Small intestine (tissue), 7 donors: ENCODE measurements at regions not wholly inside any gene's neighbourhood (a gene's known extent, or its start where the extent isn't known, plus 50 kb on each side); places are given as distances from the start of the nearest gene placed in this dataset.

ENCODE experiments used
- DNase-seq, 2 donors: peaks; one replicate each; pipeline versions ENCODE4 v3.0.0 to v3.0.0-alpha.2; 2013
- FAIRE-seq: peaks from 2 replicates; lab custom pipeline; 2012; peaks lifted over from hg19 to GRCh38; lab: Jason Lieb, UNC
- H3K27ac ChIP-seq, 3 donors: one replicate each; pipeline ENCODE4 v1.5.1; 2013; ENCODE audit warnings: low read length in 2 of 3, mild to moderate bottlenecking in 2 of 3, control low read depth in 1 of 3, inconsistent platforms in 1 of 3, low read depth in 1 of 3, moderate library complexity in 1 of 3
- H3K27me3 ChIP-seq, 3 donors: one replicate each; pipeline ENCODE4 v1.6.1; 2013; ENCODE audit warnings: low read length in 3 of 3, inconsistent platforms in 1 of 3; ENCODE audit not compliant: control insufficient read depth in 3 of 3, insufficient read depth in 3 of 3
- H3K36me3 ChIP-seq, 3 donors: one replicate each; pipeline ENCODE4 v1.6.1; 2013; ENCODE audit warnings: low read length in 3 of 3, inconsistent platforms in 1 of 3, low read depth in 1 of 3, mild to moderate bottlenecking in 1 of 3, moderate library complexity in 1 of 3; ENCODE audit not compliant: control insufficient read depth in 3 of 3, insufficient read depth in 2 of 3
- H3K4me1 ChIP-seq, 3 donors: one replicate each; pipeline ENCODE4 v1.6.1; 2013; ENCODE audit warnings: low read length in 2 of 3, inconsistent platforms in 1 of 3, low read depth in 1 of 3, mild to moderate bottlenecking in 1 of 3, moderate library complexity in 1 of 3; ENCODE audit not compliant: control insufficient read depth in 3 of 3, insufficient read depth in 2 of 3
- H3K4me3 ChIP-seq, 3 donors: one replicate each; pipeline ENCODE4 v1.5.1; 2013; ENCODE audit warnings: low read length in 3 of 3, control low read depth in 1 of 3, inconsistent platforms in 1 of 3, low read depth in 1 of 3, mild to moderate bottlenecking in 1 of 3, moderate library complexity in 1 of 3
- H3K9me3 ChIP-seq, 2 donors: one replicate each; pipeline ENCODE4 v1.6.1; 2013; ENCODE audit warnings: low read depth in 1 of 2, low read length in 1 of 2; ENCODE audit not compliant: control insufficient read depth in 2 of 2, insufficient read depth in 1 of 2
- WGBS, 3 donors: extraction: QIAGEN DNeasy Blood & Tissue Kit; methylation state at CpG; one replicate each; pipeline ENCODE4 v1.1.7; 2013; 5-methylcytosine and 5-hydroxymethylcytosine counted together
- donor health status: healthy with polysubstance abuse.
- donor health status: control.
- donor health status: control.
- donor health status: Bipolar disorder and iron deficiency.
- donor health status: healthy.

DNA sequence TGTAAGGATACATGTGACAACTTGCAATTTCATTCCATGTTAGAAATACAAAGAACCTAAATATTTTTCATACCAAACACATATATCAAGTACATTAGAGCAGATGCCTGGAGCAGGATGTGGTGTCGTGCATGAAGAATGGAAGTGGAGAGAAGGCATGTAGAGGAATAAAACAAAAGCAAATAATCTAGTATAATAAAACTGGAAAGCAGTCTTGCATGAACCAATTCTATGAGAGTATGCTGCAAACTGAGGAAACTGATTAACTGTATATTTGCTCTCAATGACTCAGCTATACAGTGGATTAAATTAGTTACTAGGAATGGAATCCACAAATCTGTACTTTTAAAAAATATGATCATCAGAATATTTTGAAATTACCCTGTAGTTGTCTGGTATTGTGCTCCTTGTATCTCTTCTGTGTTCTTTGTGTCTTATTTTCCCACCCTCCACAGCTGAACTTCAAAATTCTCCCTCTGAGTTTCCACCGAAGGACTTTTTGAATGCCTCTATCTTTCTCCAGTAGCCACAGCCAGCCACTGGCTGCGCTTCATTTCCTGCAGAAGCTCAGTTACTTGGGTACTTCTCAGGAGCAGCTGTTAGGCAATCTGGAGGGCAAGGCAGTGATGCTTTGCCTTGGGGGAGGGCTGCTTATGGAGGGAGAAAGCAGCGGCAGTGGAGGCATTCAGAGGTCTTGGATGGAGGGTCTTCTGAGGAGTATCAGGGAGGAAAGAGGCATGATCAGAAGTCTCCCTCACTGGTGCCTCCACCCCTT, 608.0 kb downstream of the BRINP1 start:
- WGBS, 3 donors = 84 to 87% (median 86%) methylated on average over 4 of the region's 4 CpGs
- FAIRE-seq = no peak
- Histone ChIP-seq H3K36me3 (no peaks in the 10 kb centered on the region), H3K27ac (no peak overlapping the region), H3K9me3 (peaks cover 0 to 5% of the 10 kb centered on the region in 2 donors), H3K27me3 (no peaks in the 10 kb centered on the region), H3K4me3 (no peak overlapping the region), H3K4me1 (no peaks in the 10 kb centered on the region)
- DNase-seq = no peak

DNA sequence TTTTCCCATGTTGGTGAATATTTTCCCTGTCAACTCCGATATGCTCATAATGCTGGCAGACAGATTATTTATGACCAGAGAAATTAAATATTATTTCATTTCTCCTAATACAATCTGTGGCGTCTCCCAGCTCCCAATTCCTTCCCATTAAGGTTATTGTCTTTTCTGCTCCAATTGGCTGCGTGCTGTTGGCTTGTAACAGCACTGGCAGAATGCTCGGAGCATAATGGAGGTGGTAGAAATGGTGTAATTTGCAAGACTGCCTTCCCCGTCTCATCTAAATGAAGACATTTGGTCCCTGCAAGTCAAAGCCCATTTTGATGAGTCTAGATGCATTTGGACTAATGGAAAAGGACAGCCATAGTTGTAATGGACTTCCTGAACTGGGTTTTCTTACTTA, 601.7 kb downstream of the BRINP1 start:
- no peaks in the 10 kb centered on the region for H3K27me3 ChIP-seq
- FAIRE-seq = no peak
- H3K4me1 ChIP-seq = no peaks in the 10 kb centered on the region
- no peak for DNase-seq
- 73 to 86% (median 77%) methylated on average over 5 of the region's 5 CpGs for WGBS, 3 donors
- no peaks in the 10 kb centered on the region for H3K9me3 ChIP-seq
- H3K36me3 ChIP-seq = no peaks in the 10 kb centered on the region
- H3K4me3 ChIP-seq = no peak overlapping the region
- no peak overlapping the region for H3K27ac ChIP-seq

GRCh38 chr9:118782790-118783463, 586.3 kb downstream of the BRINP1 start:
- Histone ChIP-seq H3K9me3 (no peaks in the 10 kb centered on the region), H3K27ac (no peak overlapping the region), H3K4me1 (no peaks in the 10 kb centered on the region), H3K4me3 (no peak overlapping the region), H3K36me3 (no peaks in the 10 kb centered on the region), H3K27me3 (no peaks in the 10 kb centered on the region)
- FAIRE-seq (no peak), DNase-seq (no peak)
- 64 to 70% (median 68%) methylated on average over 5 of the region's 5 CpGs for WGBS, 3 donors

GRCh38 chr9:118784033-118784432, 585.2 kb downstream of the BRINP1 start:
- Histone ChIP-seq H3K9me3 (no peaks in the 10 kb centered on the region), H3K27ac (no peak overlapping the region), H3K4me3 (no peak overlapping the region), H3K36me3 (no peaks in the 10 kb centered on the region), H3K27me3 (no peaks in the 10 kb centered on the region), H3K4me1 (no peaks in the 10 kb centered on the region)
- DNase-seq (no peak), FAIRE-seq (no peak)
- WGBS, 3 donors = 80 to 86% (median 85%) methylated on average over 3 of the region's 3 CpGs

DNA sequence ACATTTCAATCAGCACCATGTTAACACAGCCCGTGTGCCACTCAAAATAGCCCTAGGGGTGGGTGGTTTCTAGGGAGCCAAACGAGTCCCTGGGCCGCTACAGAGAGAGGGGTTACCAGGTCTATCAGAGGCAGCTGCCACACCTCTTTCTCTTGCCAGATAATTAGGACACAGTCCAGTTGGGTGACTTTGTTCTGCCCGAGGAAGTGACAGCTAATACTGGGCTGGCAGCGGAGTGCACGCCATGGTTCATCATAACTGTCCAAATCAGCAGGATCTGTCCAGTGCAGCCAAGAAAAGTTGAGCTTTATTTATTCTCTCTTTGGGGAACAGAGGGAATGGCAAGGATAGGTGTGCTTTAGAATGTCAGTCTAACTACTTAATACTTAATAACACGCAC, 583.8 kb downstream of the BRINP1 start:
- FAIRE-seq (no peak), DNase-seq (no peak)
- Histone ChIP-seq H3K36me3 (no peaks in the 10 kb centered on the region), H3K9me3 (no peaks in the 10 kb centered on the region), H3K4me3 (no peak overlapping the region), H3K27ac (no peak overlapping the region), H3K4me1 (no peaks in the 10 kb centered on the region), H3K27me3 (no peaks in the 10 kb centered on the region)
- 41 to 65% (median 48%) methylated on average over 7 of the region's 7 CpGs for whole genome bisulfite sequencing, 3 donors

- H3K36me3 ChIP-seq = no peaks in the 10 kb centered on the region
- H3K27me3 ChIP-seq = no peaks in the 10 kb centered on the region
- no peak overlapping the region for H3K27ac ChIP-seq
- no peak for DNase-seq
- no peak for FAIRE-seq
- no peaks in the 10 kb centered on the region for H3K9me3 ChIP-seq
- H3K4me3 ChIP-seq = no peak overlapping the region
- 28 to 55% (median 45%) methylated on average over 3 of the region's 3 CpGs for WGBS, 3 donors
- H3K4me1 ChIP-seq = no peaks in the 10 kb centered on the region
Measured at GRCh38 chr9:118786877-118787276, 582.4 kb downstream of the BRINP1 start.

DNA sequence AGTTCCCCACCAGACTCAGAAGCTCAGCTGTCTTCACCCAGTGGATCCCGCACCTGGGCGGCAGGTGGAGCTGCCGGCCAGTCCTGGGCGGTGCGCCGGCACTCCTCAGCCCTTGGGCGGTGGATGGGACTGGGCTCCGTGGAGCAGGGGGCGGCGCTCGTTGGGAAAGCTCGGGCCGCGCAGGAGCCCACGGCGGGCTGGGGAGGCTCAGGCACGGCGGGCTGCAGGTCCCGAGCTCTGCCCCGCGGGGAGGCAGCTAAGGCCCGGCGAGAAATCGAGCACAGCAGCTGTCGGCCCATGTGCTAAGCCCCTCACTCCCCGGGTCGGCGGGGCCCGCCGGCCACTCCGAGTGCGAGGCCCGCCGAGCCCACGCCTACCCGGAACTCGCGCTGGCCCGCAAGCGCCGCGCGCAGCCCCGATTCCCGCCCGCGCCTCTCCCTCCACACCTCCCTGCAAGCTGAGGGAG, 560.0 kb downstream of the BRINP1 start:
- peak in 1 of 2 donors; percentile 1 for DNase-seq
- Histone ChIP-seq H3K9me3 (peaks cover 0 to 5% of the 10 kb centered on the region in 2 donors), H3K36me3 (no peaks in the 10 kb centered on the region), H3K4me3 (no peak overlapping the region), H3K27ac (no peak overlapping the region), H3K4me1 (no peaks in the 10 kb centered on the region), H3K27me3 (no peaks in the 10 kb centered on the region)
- no peak for FAIRE-seq
- WGBS, 3 donors = 59 to 83% (median 73%) methylated on average over 31 to 47 of the region's 47 CpGs

- H3K4me1 ChIP-seq = no peaks in the 10 kb centered on the region
- DNase-seq (no peak), FAIRE-seq (no peak)
- no peaks in the 10 kb centered on the region for H3K36me3 ChIP-seq
- H3K27me3 ChIP-seq = no peaks in the 10 kb centered on the region
- no peak overlapping the region for H3K4me3 ChIP-seq
- no peaks in the 10 kb centered on the region for H3K9me3 ChIP-seq
- no peak overlapping the region for H3K27ac ChIP-seq
Measured at GRCh38 chr9:118829334-118829733, 539.9 kb downstream of the BRINP1 start.
